ENCODE measurements at regions not wholly inside any gene's neighbourhood (a gene's known extent, or its start where the extent isn't known, plus 50 kb on each side); places are given as distances from the start of the nearest gene placed in this dataset.
"Not testable (repeated sequence)": the region's sequence is repeated elsewhere in the genome, so short reads cannot be mapped to it uniquely, and the experiment has no call there.

- DNase-seq = no peak
Observed at GRCh38 chr4:60938621-60939020, 261.5 kb upstream of the ADGRL3 start.

- DNase-seq = no peak
Observed at GRCh38 chr4:60944060-60944459, 256.1 kb upstream of the ADGRL3 start.

GRCh38 chr4:60945641-60946040 lies 254.5 kb upstream of the ADGRL3 start:
- DNase-seq = no peak

GRCh38 chr4:60948008-60948407 lies 252.1 kb upstream of the ADGRL3 start:
- DNase-seq = no peak

- DNase-seq = no peak
Observed at GRCh38 chr4:60952921-60953320, 247.2 kb upstream of the ADGRL3 start.

GRCh38 chr4:60953826-60954225 lies 246.3 kb upstream of the ADGRL3 start:
- no peak for DNase-seq

GRCh38 chr4:60962286-60962685 lies 237.8 kb upstream of the ADGRL3 start:
- no peak for DNase-seq

GRCh38 chr4:60981534-60981933 lies 218.6 kb upstream of the ADGRL3 start:
- DNase-seq = no peak

- DNase-seq = no peak
Observed at GRCh38 chr4:60989141-60989540, 211.0 kb upstream of the ADGRL3 start.

GRCh38 chr4:60992037-60992436 lies 208.1 kb upstream of the ADGRL3 start:
- DNase-seq = no peak

GRCh38 chr4:61003301-61003700 lies 196.8 kb upstream of the ADGRL3 start:
- DNase-seq = no peak

- DNase-seq = no peak
Observed at GRCh38 chr4:61004651-61005170, 195.4 kb upstream of the ADGRL3 start.

- no peak for DNase-seq
Observed at GRCh38 chr4:61011051-61011450, 189.1 kb upstream of the ADGRL3 start.

GRCh38 chr4:61011936-61012335 lies 188.2 kb upstream of the ADGRL3 start:
- DNase-seq = not testable (repeated sequence)

GRCh38 chr4:61024610-61025009 lies 175.5 kb upstream of the ADGRL3 start:
- no peak for DNase-seq

GRCh38 chr4:61027939-61028338 lies 172.2 kb upstream of the ADGRL3 start:
- no peak for DNase-seq

GRCh38 chr4:61036071-61036684 lies 163.9 kb upstream of the ADGRL3 start:
- DNase-seq = no peak

- no peak for DNase-seq
Observed at GRCh38 chr4:61041527-61041926, 158.6 kb upstream of the ADGRL3 start.

- DNase-seq = no peak
Observed at GRCh38 chr4:61044837-61045236, 155.3 kb upstream of the ADGRL3 start.

GRCh38 chr4:61049018-61049417 lies 151.1 kb upstream of the ADGRL3 start:
- no peak for DNase-seq

- DNase-seq = no peak
Observed at GRCh38 chr4:61067381-61067780, 132.7 kb upstream of the ADGRL3 start.

- no peak for DNase-seq
Observed at GRCh38 chr4:61068060-61068459, 132.1 kb upstream of the ADGRL3 start.

GRCh38 chr4:61068745-61069144 lies 131.4 kb upstream of the ADGRL3 start:
- DNase-seq = no peak

GRCh38 chr4:61070269-61070668 lies 129.9 kb upstream of the ADGRL3 start:
- no peak for DNase-seq

GRCh38 chr4:61079427-61079826 lies 120.7 kb upstream of the ADGRL3 start:
- no peak for DNase-seq
